Adrenal gland (tissue), 9 donors: ENCODE measurements at regions not wholly inside any gene's neighbourhood (a gene's known extent, or its start where the extent isn't known, plus 50 kb on each side); places are given as distances from the start of the nearest gene placed in this dataset.
"Not testable (repeated sequence)": the region's sequence is repeated elsewhere in the genome, so short reads cannot be mapped to it uniquely, and the experiment has no call there.

Experiments
- DNase-seq, 7 donors: peaks; one replicate each; pipeline ENCODE4 v3.0.0-alpha.2; 2019 to 2020
- H3K27ac ChIP-seq, 5 donors: fragments of 200-600 bp; sonication (generic) in 4 of 5; 1 replicate in 3 of 5; 2 replicates in 2 of 5; pipeline versions ENCODE4 v1.5.1 to v1.8.0; 2016 to 2020; ENCODE audit warnings: mild to moderate bottlenecking in 1 of 5
- H3K27me3 ChIP-seq: fragments of 200-600 bp; 2 replicates; pipeline ENCODE4 v1.8.0; 2021
- H3K36me3 ChIP-seq, 2 donors: fragments of 200-600 bp; replicated peaks in 1 of 2; 1 replicate in 1 of 2; 2 replicates in 1 of 2; pipeline versions ENCODE4 v1.5.1 to v1.8.0; 2018 to 2022
- H3K4me1 ChIP-seq, 2 donors: fragments of 200-600 bp; replicated peaks in 1 of 2; 1 replicate in 1 of 2; 2 replicates in 1 of 2; pipeline versions ENCODE4 v1.5.1 to v1.8.0; 2018 to 2021
- H3K4me3 ChIP-seq, 4 donors: fragments of 200-600 bp; sonication (generic) in 3 of 4; one replicate each; pipeline ENCODE4 v1.5.1; 2016 to 2018
- H3K9me3 ChIP-seq, 3 donors: fragments of 200-600 bp; sonication (generic) in 1 of 3; replicated peaks in 1 of 3; 1 replicate in 2 of 3; 2 replicates in 1 of 3; pipeline versions ENCODE4 v1.5.1 to v1.8.0; 2016 to 2021
- POLR2A ChIP-seq, 2 donors: fragments of 450-650 bp; IDR thresholded peaks; one replicate each; pipeline ENCODE4 v1.6.1; 2017; ENCODE audit warnings: antibody characterized with exemption in 2 of 2, mild to moderate bottlenecking in 2 of 2, moderate library complexity in 1 of 2
- WGBS, 4 donors: extraction: QIAGEN DNeasy Blood & Tissue Kit in 2 of 4; methylation state at CpG; one replicate each; pipeline versions ENCODE4 v1.1.5 to v1.1.7; 2013 to 2017; 5-methylcytosine and 5-hydroxymethylcytosine counted together
- intact Hi-C, 2 donors: fragments of 100-400 bp; cut with DNase I; formaldehyde crosslinking; loops; one replicate each; pipeline versions ENCODE4 v1.14.1 to v1.15.0; 2022 to 2023
- TF ChIP-seq, protein P1 (sequence below), 6 experiments: fragments of 450-650 bp in 4 of 6; fragments of 200-600 bp in 2 of 6; sonication (generic) in 1 of 6; IDR thresholded peaks; 1 replicate in 5 of 6; 2 replicates in 1 of 6; pipeline versions ENCODE4 v1.5.1 to v1.8.0; 2016 to 2021; ENCODE audit warnings: antibody characterized with exemption in 6 of 6, mild to moderate bottlenecking in 2 of 6, moderate library complexity in 1 of 6
- donor health status: healthy with polysubstance abuse.
- donor health status: Bipolar disorder and iron deficiency.
- donor health status: DM: yes; HTN: yes; CAD: no.
- donor health status: DM: no; HTN: no; CAD: no.
- donor health status: DM: no; HTN: no; CAD: no.

- no peak overlapping the region for H3K4me3 ChIP-seq
- no peaks in the 10 kb centered on the region for H3K9me3 ChIP-seq
- TF ChIP-seq POLR2A (IDR thresholded peaks at IDR 0.05): no peak
- TF ChIP-seq, protein P1, sequence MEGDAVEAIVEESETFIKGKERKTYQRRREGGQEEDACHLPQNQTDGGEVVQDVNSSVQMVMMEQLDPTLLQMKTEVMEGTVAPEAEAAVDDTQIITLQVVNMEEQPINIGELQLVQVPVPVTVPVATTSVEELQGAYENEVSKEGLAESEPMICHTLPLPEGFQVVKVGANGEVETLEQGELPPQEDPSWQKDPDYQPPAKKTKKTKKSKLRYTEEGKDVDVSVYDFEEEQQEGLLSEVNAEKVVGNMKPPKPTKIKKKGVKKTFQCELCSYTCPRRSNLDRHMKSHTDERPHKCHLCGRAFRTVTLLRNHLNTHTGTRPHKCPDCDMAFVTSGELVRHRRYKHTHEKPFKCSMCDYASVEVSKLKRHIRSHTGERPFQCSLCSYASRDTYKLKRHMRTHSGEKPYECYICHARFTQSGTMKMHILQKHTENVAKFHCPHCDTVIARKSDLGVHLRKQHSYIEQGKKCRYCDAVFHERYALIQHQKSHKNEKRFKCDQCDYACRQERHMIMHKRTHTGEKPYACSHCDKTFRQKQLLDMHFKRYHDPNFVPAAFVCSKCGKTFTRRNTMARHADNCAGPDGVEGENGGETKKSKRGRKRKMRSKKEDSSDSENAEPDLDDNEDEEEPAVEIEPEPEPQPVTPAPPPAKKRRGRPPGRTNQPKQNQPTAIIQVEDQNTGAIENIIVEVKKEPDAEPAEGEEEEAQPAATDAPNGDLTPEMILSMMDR (IDR thresholded peaks at IDR 0.05): no peak
- H3K36me3 ChIP-seq: no peaks in the 10 kb centered on the region
- no peak for DNase-seq
- no peaks in the 10 kb centered on the region for H3K4me1 ChIP-seq
- H3K27ac ChIP-seq: no peak overlapping the region
- no peaks in the 10 kb centered on the region for H3K27me3 ChIP-seq
- intact Hi-C loops: no loop called here
Measured at GRCh38 chr13:79935121-79935520, 405.8 kb downstream of the SPRY2 start.

DNA sequence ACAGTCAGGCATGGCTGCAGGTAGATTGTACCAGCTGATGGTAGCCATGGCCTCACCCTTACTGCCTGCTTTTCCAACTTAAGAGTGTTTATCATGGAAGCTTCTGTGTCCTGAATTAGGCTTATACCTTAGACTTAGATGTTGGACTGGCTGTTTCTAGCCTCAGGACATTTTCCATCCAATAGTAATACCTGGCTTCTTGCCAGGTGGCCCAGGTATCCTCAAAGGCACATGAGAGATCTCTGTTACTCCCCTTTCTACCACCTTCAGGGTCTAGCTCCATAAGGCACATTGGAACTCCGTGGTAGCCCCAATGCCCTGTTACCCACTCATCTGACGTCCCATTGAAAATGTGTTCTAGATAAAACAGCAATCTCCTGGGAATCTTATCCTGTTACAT is 407.5 kb downstream of the SPRY2 start:
- WGBS, 4 donors: 89 to 95% (median 92%) methylated on average over 2 of the region's 2 CpGs
- Histone ChIP-seq H3K9me3 (no peaks in the 10 kb centered on the region), H3K4me3 (no peak overlapping the region), H3K4me1 (no peaks in the 10 kb centered on the region), H3K27me3 (no peaks in the 10 kb centered on the region), H3K27ac (no peak overlapping the region), H3K36me3 (no peaks in the 10 kb centered on the region)
- intact Hi-C loops: no loop called here
- TF ChIP-seq, protein P1 (IDR thresholded peaks at IDR 0.05): no peak
- TF ChIP-seq POLR2A (IDR thresholded peaks at IDR 0.05): no peak
- no peak for DNase-seq

- Histone ChIP-seq H3K4me3 (no peak overlapping the region), H3K9me3 (no peaks in the 10 kb centered on the region), H3K4me1 (no peaks in the 10 kb centered on the region), H3K36me3 (no peaks in the 10 kb centered on the region), H3K27ac (no peak overlapping the region), H3K27me3 (no peaks in the 10 kb centered on the region)
- intact Hi-C loops: no loop called here
- DNase-seq: no peak
- TF ChIP-seq, protein P1 (IDR thresholded peaks at IDR 0.05): no peak
- TF ChIP-seq POLR2A (IDR thresholded peaks at IDR 0.05): no peak
- 61 to 74% (median 67%) methylated on average over 2 of the region's 2 CpGs for WGBS, 4 donors
Measured at GRCh38 chr13:79932556-79932955, 408.4 kb downstream of the SPRY2 start.

DNA sequence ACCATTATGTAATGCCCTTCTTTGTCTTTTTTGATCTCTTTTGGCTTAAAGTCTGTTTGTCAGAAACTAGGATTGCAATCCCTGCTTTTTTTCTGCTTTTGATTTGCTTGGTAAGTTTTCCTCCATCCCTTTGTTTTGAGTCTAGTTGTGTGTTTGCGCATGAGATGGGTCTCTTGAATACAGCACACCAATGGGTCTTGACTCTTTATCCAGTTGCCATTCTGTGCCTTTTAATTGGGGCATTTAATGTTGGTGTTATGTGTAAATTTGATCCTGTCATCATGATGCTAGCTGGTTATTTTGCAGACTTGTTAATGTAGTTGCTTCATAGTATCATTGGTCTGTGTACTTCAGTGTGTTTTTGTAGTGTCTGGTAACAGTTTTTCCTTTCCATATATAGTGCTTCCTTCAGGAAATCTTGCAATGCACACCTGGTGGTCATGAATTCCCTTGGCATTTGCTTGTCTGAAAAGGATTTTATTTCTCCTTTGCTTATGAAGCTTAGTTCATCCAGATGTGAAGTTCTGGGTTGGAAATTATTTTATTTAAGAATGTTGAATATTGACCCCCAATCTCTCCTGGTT is 416.9 kb downstream of the SPRY2 start:
- H3K4me1 ChIP-seq, H3K36me3 ChIP-seq, H3K4me3 ChIP-seq, intact Hi-C loops, DNase-seq, H3K9me3 ChIP-seq, H3K27me3 ChIP-seq, H3K27ac ChIP-seq: not testable (repeated sequence)
- 94 to 100% (median 98%) methylated on average over 1 of the region's 1 CpG for WGBS, 4 donors

- no peaks in the 10 kb centered on the region for H3K36me3 ChIP-seq
- no peaks in the 10 kb centered on the region for H3K9me3 ChIP-seq
- H3K4me1 ChIP-seq: no peaks in the 10 kb centered on the region
- H3K27me3 ChIP-seq: no peaks in the 10 kb centered on the region
- no peak for DNase-seq
- H3K27ac ChIP-seq: no peak overlapping the region
- TF ChIP-seq, protein P1 (IDR thresholded peaks at IDR 0.05): no peak
- no peak for TF ChIP-seq POLR2A (IDR thresholded peaks at IDR 0.05)
- intact Hi-C loops: no loop called here
- 43 to 61% (median 55%) methylated on average over 2 of the region's 2 CpGs for WGBS, 4 donors
- H3K4me3 ChIP-seq: no peak overlapping the region
Measured at GRCh38 chr13:79919091-79919490, 421.8 kb downstream of the SPRY2 start.
